Spleen (tissue), 11 donors: ENCODE measurements at regions not wholly inside any gene's neighbourhood (a gene's known extent, or its start where the extent isn't known, plus 50 kb on each side); places are given as distances from the start of the nearest gene placed in this dataset.

ENCODE experiments used
- DNase-seq: peaks from one replicate; pipeline ENCODE4 v3.0.0-alpha.2; 2020
- H3K27ac ChIP-seq, 8 donors: fragments of 200-600 bp; sonication (generic) in 7 of 8; 1 replicate in 4 of 8; 2 replicates in 4 of 8; pipeline versions ENCODE4 v1.5.0 to v1.8.0; 2016 to 2021; ENCODE audit warnings: inconsistent platforms in 4 of 8, mild to moderate bottlenecking in 4 of 8, moderate library complexity in 1 of 8
- H3K27me3 ChIP-seq, 7 donors: fragments of 200-600 bp; sonication (generic) in 6 of 7; replicated peaks in 1 of 7; 1 replicate in 4 of 7; 2 replicates in 3 of 7; pipeline versions ENCODE4 v1.5.0 to v1.8.0; 2016 to 2021; ENCODE audit warnings: inconsistent platforms in 3 of 7, mild to moderate bottlenecking in 1 of 7
- H3K36me3 ChIP-seq, 6 donors: fragments of 200-600 bp; sonication (generic) in 5 of 6; 1 replicate in 4 of 6; 2 replicates in 2 of 6; pipeline versions ENCODE4 v1.5.0 to v1.8.0; 2016 to 2021; ENCODE audit warnings: inconsistent platforms in 2 of 6
- H3K4me1 ChIP-seq, 6 donors: fragments of 200-600 bp; sonication (generic) in 5 of 6; 1 replicate in 3 of 6; 2 replicates in 3 of 6; pipeline versions ENCODE4 v1.5.0 to v1.8.0; 2016 to 2021; ENCODE audit warnings: inconsistent platforms in 3 of 6
- H3K4me3 ChIP-seq, 8 donors: fragments of 200-600 bp; sonication (generic) in 7 of 8; 1 replicate in 4 of 8; 2 replicates in 4 of 8; pipeline versions ENCODE4 v1.5.0 to v1.8.0; 2016 to 2021; ENCODE audit warnings: inconsistent platforms in 4 of 8, mild to moderate bottlenecking in 4 of 8, moderate library complexity in 2 of 8
- H3K9me3 ChIP-seq, 8 donors: fragments of 200-600 bp; sonication (generic) in 7 of 8; 1 replicate in 4 of 8; 2 replicates in 4 of 8; pipeline versions ENCODE4 v1.5.0 to v1.8.0; 2016 to 2021; ENCODE audit warnings: inconsistent platforms in 4 of 8
- CTCF ChIP-seq, 11 experiments: fragments of 200-600 bp in 7 of 11; fragments of 450-650 bp in 4 of 11; sonication (generic) in 4 of 11; IDR thresholded peaks in 8 of 11; conservative IDR thresholded peaks in 3 of 11; 1 replicate in 7 of 11; 2 replicates in 4 of 11; pipeline versions ENCODE4 v1.4.0 to v1.8.0; 2016 to 2021; ENCODE audit warnings: antibody characterized with exemption in 11 of 11, inconsistent platforms in 4 of 11, mild to moderate bottlenecking in 1 of 11
- POLR2A ChIP-seq, 3 donors: fragments of 450-650 bp; IDR thresholded peaks; one replicate each; pipeline ENCODE4 v1.5.1; 2017; ENCODE audit warnings: antibody characterized with exemption in 3 of 3, mild to moderate bottlenecking in 1 of 3
- POLR2AphosphoS5 ChIP-seq, 3 donors: sonication (generic); formaldehyde crosslinking; IDR thresholded peaks; one replicate each; pipeline ENCODE4 v1.5.1; 2017; ENCODE audit warnings: antibody characterized with exemption in 3 of 3
- WGBS, 5 donors: extraction: QIAGEN DNeasy Blood & Tissue Kit in 3 of 5; methylation state at CpG; one replicate each; pipeline versions ENCODE4 v1.1.5 to v1.1.7; 2013 to 2018; 5-methylcytosine and 5-hydroxymethylcytosine counted together
- intact Hi-C: fragments of 100-400 bp; cut with DNase I; formaldehyde crosslinking; loops from one replicate; pipeline ENCODE4 v1.15.0; 2023; ENCODE audit warnings: low total_unique reads
- donor health status: healthy with polysubstance abuse.
- donor health status: DM: no; HTN: no; CAD: no; lungs with moderate emphysema.
- donor health status: DM: no; HTN: no; CAD: no.
- donor health status: Bipolar disorder and iron deficiency.
- donor health status: healthy.
- donor health status: DM: no; HTN: no; CAD: no.
- donor health status: DM: yes; HTN: yes; CAD: no.

- Histone ChIP-seq H3K36me3 (no peaks in the 10 kb centered on the region), H3K27ac (no peak overlapping the region), H3K4me3 (no peak overlapping the region), H3K9me3 (no peaks in the 10 kb centered on the region), H3K4me1 (no peaks in the 10 kb centered on the region), H3K27me3 (no peaks in the 10 kb centered on the region)
- no peak for TF ChIP-seq CTCF (IDR thresholded peaks at IDR 0.05 in 8 of 11, conservative IDR thresholded peaks at IDR 0.05 in 3 of 11)
- no peak for TF ChIP-seq POLR2AphosphoS5 (IDR thresholded peaks at IDR 0.05)
- TF ChIP-seq POLR2A (IDR thresholded peaks at IDR 0.05), result no peak
- no peak for DNase-seq
- intact Hi-C loops, result no loop called here
- WGBS, 5 donors, result 61 to 78% (median 70%) methylated on average over 3 of the region's 3 CpGs
These were observed 148.8 kb upstream of the CDH19 start for GRCh38 chr18:66752733-66753132.

GRCh38 chr18:66749481-66750035, 145.7 kb upstream of the CDH19 start:
- Histone ChIP-seq H3K9me3 (no peaks in the 10 kb centered on the region), H3K27ac (no peak overlapping the region), H3K4me1 (no peaks in the 10 kb centered on the region), H3K4me3 (no peak overlapping the region), H3K36me3 (no peaks in the 10 kb centered on the region), H3K27me3 (no peaks in the 10 kb centered on the region)
- intact Hi-C loops, result no loop called here
- DNase-seq, result no peak
- no peak for TF ChIP-seq CTCF (IDR thresholded peaks at IDR 0.05 in 8 of 11, conservative IDR thresholded peaks at IDR 0.05 in 3 of 11)
- TF ChIP-seq POLR2A (IDR thresholded peaks at IDR 0.05), result no peak
- no peak for TF ChIP-seq POLR2AphosphoS5 (IDR thresholded peaks at IDR 0.05)

- WGBS, 5 donors, result 65 to 83% (median 76%) methylated on average over 2 of the region's 2 CpGs
- H3K4me1 ChIP-seq, result no peaks in the 10 kb centered on the region
- H3K27me3 ChIP-seq, result no peaks in the 10 kb centered on the region
- intact Hi-C loops, result no loop called here
- no peak for TF ChIP-seq CTCF (IDR thresholded peaks at IDR 0.05 in 8 of 11, conservative IDR thresholded peaks at IDR 0.05 in 3 of 11)
- no peak for TF ChIP-seq POLR2AphosphoS5 (IDR thresholded peaks at IDR 0.05)
- no peak for TF ChIP-seq POLR2A (IDR thresholded peaks at IDR 0.05)
- H3K27ac ChIP-seq, result no peak overlapping the region
- H3K36me3 ChIP-seq, result no peaks in the 10 kb centered on the region
- no peak overlapping the region for H3K4me3 ChIP-seq
- H3K9me3 ChIP-seq, result no peaks in the 10 kb centered on the region
- DNase-seq, result no peak
These were observed 145.1 kb upstream of the CDH19 start for GRCh38 chr18:66749030-66749429.

GRCh38 chr18:66742832-66743231, 138.9 kb upstream of the CDH19 start:
- H3K36me3 ChIP-seq, result no peaks in the 10 kb centered on the region
- intact Hi-C loops, result no loop called here

More at GRCh38 chr18:66742832-66743231, 138.9 kb upstream of the CDH19 start:
- H3K9me3 ChIP-seq, result peaks cover 0 to 2% (median 0%) of the 10 kb centered on the region in 8 donors
- H3K27ac ChIP-seq, result no peak overlapping the region
- no peak for DNase-seq
- no peak overlapping the region for H3K4me3 ChIP-seq
- no peaks in the 10 kb centered on the region for H3K27me3 ChIP-seq
- TF ChIP-seq CTCF (IDR thresholded peaks at IDR 0.05 in 8 of 11, conservative IDR thresholded peaks at IDR 0.05 in 3 of 11) (no peak), POLR2A (IDR thresholded peaks at IDR 0.05) (no peak), POLR2AphosphoS5 (IDR thresholded peaks at IDR 0.05) (no peak)
- WGBS, 5 donors, result 64 to 84% (median 66%) methylated on average over 2 of the region's 2 CpGs
- no peaks in the 10 kb centered on the region for H3K4me1 ChIP-seq
